Thymus (tissue), 11 donors: ENCODE measurements at regions not wholly inside any gene's neighbourhood (a gene's known extent, or its start where the extent isn't known, plus 50 kb on each side); places are given as distances from the start of the nearest gene placed in this dataset.

Experiments used
- DNase-seq, 9 donors: peaks; one replicate each; pipeline ENCODE4 v3.0.0-alpha.2; 2013; ENCODE audit warnings: low spot score in 9 of 9, low read depth in 6 of 9, missing footprints in 1 of 9
- H3K27ac ChIP-seq, 2 donors: one replicate each; pipeline ENCODE4 v1.5.1; 2013; ENCODE audit warnings: control low read depth in 1 of 2, low read depth in 1 of 2, low read length in 1 of 2, mild to moderate bottlenecking in 1 of 2, moderate library complexity in 1 of 2
- H3K27me3 ChIP-seq, 2 donors: one replicate each; pipeline ENCODE4 v1.5.1; 2013; ENCODE audit warnings: low read length in 1 of 2; ENCODE audit not compliant: control insufficient read depth in 2 of 2, insufficient read depth in 1 of 2
- H3K36me3 ChIP-seq, 2 donors: one replicate each; pipeline ENCODE4 v1.5.1; 2013; ENCODE audit warnings: low read length in 1 of 2, mild to moderate bottlenecking in 1 of 2, moderate library complexity in 1 of 2; ENCODE audit not compliant: control insufficient read depth in 2 of 2, insufficient read depth in 2 of 2
- H3K4me1 ChIP-seq, 2 donors: one replicate each; pipeline ENCODE4 v1.5.1; 2013; ENCODE audit warnings: low read length in 2 of 2; ENCODE audit not compliant: control insufficient read depth in 2 of 2, insufficient read depth in 2 of 2
- H3K4me3 ChIP-seq, 2 donors: one replicate each; pipeline ENCODE4 v1.5.1; 2013; ENCODE audit warnings: low read length in 2 of 2, control low read depth in 1 of 2, mild to moderate bottlenecking in 1 of 2
- H3K9me3 ChIP-seq, 2 donors: one replicate each; pipeline ENCODE4 v1.5.1; 2013; ENCODE audit warnings: low read length in 1 of 2, mild to moderate bottlenecking in 1 of 2; ENCODE audit not compliant: control insufficient read depth in 2 of 2, insufficient read depth in 1 of 2
- WGBS: extraction: QIAGEN DNeasy Blood & Tissue Kit; methylation state at CpG from one replicate; pipeline ENCODE4 v1.1.7; 2013; 5-methylcytosine and 5-hydroxymethylcytosine counted together
- donor health status: healthy.

DNA sequence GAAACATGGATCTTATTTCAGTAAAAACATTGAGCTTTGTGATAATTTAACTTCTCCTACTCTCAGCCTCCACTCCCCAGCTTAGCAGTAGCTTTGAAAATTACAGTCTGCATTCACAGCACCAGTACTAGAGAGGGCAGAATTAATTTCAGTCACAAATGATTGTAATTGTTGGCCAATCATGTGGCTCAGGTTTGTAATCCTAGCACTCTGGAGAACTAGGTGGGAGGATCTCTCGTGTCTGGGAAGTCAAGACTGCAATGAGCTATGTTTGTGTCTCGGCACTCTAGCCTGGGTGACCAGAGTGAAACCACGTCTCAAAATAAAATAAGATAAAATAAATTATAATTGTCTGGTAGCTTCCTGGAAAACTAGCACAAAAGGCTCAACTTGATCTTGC, 620.9 kb downstream of the TNS3 start:
- no peak overlapping the region for H3K27ac ChIP-seq
- no peak for DNase-seq
- WGBS = 54% methylated on average over 3 of the region's 3 CpGs
- no peaks in the 10 kb centered on the region for H3K36me3 ChIP-seq
- H3K27me3 ChIP-seq = no peaks in the 10 kb centered on the region
- no peaks in the 10 kb centered on the region for H3K9me3 ChIP-seq
- H3K4me3 ChIP-seq = no peak overlapping the region
- no peaks in the 10 kb centered on the region for H3K4me1 ChIP-seq

DNA sequence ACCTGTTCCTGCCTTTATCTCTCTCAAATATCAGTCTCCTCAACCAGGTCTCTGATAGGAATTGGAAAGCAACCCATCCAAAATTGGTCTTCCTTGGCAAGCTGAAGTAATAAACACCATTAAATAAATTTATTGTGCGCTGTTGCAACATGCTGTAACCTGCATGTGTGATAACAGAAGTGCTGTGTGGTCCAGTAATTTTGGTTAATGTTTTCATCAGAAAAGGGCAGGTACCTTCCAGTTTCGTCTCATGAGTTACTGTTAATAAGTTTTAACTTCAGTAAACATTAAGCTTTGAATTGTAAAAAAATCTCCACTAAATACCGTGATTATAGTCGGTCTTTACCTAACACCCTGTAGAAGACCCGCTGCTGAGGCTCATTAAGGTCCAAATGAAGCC, 624.7 kb downstream of the TNS3 start:
- no peaks in the 10 kb centered on the region for H3K9me3 ChIP-seq
- no peaks in the 10 kb centered on the region for H3K36me3 ChIP-seq
- WGBS = 90% methylated on average over 5 of the region's 5 CpGs
- H3K27me3 ChIP-seq = no peaks in the 10 kb centered on the region
- no peak for DNase-seq
- H3K4me3 ChIP-seq = no peak overlapping the region
- no peak overlapping the region for H3K27ac ChIP-seq
- no peaks in the 10 kb centered on the region for H3K4me1 ChIP-seq

DNA sequence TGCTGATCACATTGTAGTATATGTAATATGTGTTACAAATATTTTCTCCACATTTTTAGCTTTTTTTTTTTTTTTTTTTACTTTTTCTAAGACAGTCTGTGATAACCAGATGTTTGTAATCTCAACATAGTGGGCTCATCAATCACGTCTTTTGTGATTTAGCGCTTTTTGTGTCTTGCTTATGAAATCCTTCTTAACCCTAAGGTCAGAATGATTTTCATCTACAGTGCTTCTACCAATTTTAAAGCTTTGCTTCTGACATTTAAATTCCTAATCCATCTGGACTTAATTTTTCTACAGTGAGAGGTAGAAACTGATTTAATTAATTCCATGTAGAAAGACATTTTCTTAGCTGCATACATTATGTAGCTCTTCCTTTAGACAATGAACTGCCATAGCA, 626.4 kb downstream of the TNS3 start:
- 96% methylated on average over 2 of the region's 2 CpGs for WGBS
- no peak overlapping the region for H3K4me3 ChIP-seq

DNA sequence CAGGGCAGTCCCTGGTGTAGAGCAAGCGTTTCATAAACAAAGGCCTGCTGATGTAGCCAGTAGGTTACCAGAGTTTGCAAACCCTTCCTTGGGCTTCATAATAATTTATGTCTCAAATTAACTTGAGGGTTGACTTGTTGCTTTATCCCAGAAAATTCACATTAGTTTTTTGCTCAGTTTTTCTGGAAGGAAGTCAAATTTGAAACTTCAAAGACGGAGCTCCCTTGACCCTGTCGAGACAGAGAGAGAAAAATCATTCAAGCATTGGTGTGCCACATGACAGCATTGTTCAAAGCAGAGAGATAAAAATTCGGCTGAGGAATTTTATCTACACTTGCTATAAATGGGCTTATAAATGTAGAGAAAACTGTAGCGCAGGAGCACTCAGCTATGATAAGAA, 627.7 kb downstream of the TNS3 start:
- Histone ChIP-seq H3K4me3 (no peak overlapping the region), H3K27ac (no peak overlapping the region), H3K4me1 (no peaks in the 10 kb centered on the region), H3K9me3 (no peaks in the 10 kb centered on the region), H3K36me3 (no peaks in the 10 kb centered on the region), H3K27me3 (no peaks in the 10 kb centered on the region)
- 71% methylated on average over 5 of the region's 5 CpGs for WGBS
- no peak for DNase-seq

More for the DNA sequence above, 626.4 kb downstream of the TNS3 start:
- Histone ChIP-seq H3K27me3 (no peaks in the 10 kb centered on the region), H3K9me3 (no peaks in the 10 kb centered on the region), H3K36me3 (no peaks in the 10 kb centered on the region), H3K27ac (no peak overlapping the region), H3K4me1 (no peaks in the 10 kb centered on the region)
- DNase-seq = no peak

DNA sequence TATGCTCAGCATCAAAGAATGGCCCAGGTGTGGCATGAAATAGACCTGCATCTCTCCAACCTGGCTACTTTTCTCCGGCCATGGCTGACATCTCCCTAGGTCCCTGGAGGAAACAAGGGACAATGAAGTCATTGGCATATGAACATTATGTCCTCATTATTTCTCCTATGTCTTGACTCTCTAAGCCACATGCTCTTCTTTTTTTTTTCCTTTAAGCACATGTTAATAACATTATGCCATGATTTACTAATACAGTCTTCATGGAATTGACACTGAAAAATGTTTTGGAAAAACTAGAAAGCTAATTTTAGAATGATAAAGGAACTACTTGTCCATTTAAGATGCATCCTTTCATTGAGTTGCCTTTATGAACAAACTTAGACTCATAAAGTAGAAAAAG, 628.9 kb downstream of the TNS3 start:
- Histone ChIP-seq H3K4me1 (no peaks in the 10 kb centered on the region), H3K9me3 (no peaks in the 10 kb centered on the region), H3K27me3 (no peaks in the 10 kb centered on the region), H3K27ac (no peak overlapping the region), H3K4me3 (no peak overlapping the region), H3K36me3 (no peaks in the 10 kb centered on the region)
- DNase-seq = no peak
- WGBS = 97% methylated on average over 1 of the region's 1 CpG

DNA sequence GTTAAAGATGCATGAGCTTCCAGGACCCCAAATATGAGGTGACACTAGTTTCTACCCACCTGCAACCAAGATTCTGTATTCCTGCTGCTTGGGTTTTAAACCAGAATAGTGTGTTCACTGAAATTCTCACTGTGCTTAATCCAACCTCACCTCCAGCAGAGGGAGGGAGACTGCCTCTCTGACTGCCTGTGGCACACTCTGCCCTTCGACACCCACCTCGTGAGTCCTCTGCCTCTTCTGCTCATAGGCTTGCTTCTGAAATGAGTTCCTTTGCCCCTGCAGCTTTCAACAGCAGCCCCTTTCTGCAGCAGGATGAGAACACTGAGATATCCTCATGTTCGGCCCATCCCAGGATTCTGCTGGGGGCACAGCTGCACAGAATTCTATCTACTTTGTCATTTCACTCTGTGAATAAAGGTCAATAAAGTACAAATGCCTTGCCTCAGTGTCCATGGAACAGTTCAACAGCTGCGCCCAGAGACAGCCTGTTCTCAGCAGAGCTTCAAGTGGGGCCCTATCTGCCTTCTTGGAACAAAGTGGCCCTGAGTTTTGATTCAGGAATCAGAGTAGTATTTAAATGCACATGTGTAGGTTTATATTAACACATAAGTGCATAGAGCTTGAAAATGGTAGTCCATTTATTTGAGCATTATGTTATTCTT, 632.5 kb downstream of the TNS3 start:
- Histone ChIP-seq H3K27me3 (no peaks in the 10 kb centered on the region), H3K36me3 (no peaks in the 10 kb centered on the region), H3K9me3 (no peaks in the 10 kb centered on the region), H3K27ac (no peak overlapping the region), H3K4me1 (no peaks in the 10 kb centered on the region), H3K4me3 (no peak overlapping the region)
- DNase-seq = no peak
- 78% methylated on average over 4 of the region's 4 CpGs for WGBS

DNA sequence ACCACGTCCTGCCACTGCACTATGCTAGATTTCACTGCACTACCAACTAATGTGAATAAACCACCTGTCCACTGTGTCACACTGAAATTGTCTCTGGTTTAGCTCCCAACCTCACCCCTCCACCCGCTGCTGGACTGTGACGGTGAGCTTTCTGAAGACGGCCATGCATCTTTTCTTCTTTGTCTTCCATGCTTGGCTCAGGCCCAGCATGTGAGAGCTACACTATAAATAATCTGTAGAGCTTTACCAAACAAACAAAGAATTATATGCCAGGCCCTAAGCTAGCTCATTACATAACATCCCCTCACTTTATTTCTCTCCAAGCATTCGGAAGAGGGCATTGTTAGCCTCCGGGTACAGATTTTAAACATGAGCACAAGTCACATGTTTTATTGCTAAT, 633.2 kb downstream of the TNS3 start:
- 96% methylated on average over 6 of the region's 6 CpGs for WGBS
- no peak for DNase-seq

DNA sequence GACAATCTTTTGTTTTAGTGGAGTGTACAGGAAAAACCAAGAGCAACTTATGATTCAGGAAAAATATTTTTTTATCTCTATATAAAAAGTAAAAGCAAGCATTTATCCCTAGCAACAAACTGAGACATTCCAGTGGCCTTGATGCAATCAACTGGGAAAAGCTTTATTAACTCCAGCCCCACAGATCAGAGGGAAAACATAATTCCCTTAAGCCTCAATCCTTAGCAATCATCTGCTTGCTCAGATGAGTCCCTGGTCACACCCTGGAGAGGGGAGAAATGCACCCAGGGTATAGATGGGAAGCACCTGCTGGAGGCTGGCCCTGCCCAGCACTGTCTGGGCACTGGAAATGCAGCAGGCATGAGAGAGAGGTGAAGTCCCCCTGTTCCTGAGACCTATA, 636.6 kb downstream of the TNS3 start:
- H3K27me3 ChIP-seq = no peaks in the 10 kb centered on the region
- H3K4me3 ChIP-seq = no peak overlapping the region
- no peaks in the 10 kb centered on the region for H3K36me3 ChIP-seq
- H3K4me1 ChIP-seq = no peaks in the 10 kb centered on the region
- no peaks in the 10 kb centered on the region for H3K9me3 ChIP-seq
- no peak overlapping the region for H3K27ac ChIP-seq
- no peak for DNase-seq

More for the DNA sequence above, 633.2 kb downstream of the TNS3 start:
- H3K27me3 ChIP-seq = no peaks in the 10 kb centered on the region
- no peaks in the 10 kb centered on the region for H3K36me3 ChIP-seq
- H3K4me3 ChIP-seq = no peak overlapping the region
- no peaks in the 10 kb centered on the region for H3K9me3 ChIP-seq
- H3K4me1 ChIP-seq = no peaks in the 10 kb centered on the region
- H3K27ac ChIP-seq = no peak overlapping the region

DNA sequence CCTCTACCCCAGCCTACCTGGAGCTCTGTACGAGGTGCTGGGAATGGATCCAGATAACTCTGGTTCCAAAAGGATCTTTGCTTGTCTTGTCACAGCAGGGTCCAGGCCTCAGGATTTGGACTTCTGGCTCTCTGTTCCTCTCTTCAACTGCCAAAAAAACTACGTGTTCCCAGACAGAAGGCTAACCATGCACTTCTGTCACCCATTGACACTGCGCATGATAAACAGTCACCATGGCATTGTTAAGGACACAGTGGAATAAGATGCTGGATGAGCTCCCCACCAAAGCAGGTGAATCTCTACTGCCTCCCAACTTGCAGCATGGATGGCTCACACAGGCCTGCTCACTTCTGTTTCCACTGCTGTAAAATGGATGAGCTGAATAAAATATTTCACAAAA, 637.9 kb downstream of the TNS3 start:
- Histone ChIP-seq H3K36me3 (no peaks in the 10 kb centered on the region), H3K9me3 (no peaks in the 10 kb centered on the region), H3K27me3 (no peaks in the 10 kb centered on the region), H3K4me1 (no peaks in the 10 kb centered on the region), H3K4me3 (no peak overlapping the region), H3K27ac (no peak overlapping the region)
- DNase-seq = no peak
- 88% methylated on average over 3 of the region's 3 CpGs for WGBS

DNA sequence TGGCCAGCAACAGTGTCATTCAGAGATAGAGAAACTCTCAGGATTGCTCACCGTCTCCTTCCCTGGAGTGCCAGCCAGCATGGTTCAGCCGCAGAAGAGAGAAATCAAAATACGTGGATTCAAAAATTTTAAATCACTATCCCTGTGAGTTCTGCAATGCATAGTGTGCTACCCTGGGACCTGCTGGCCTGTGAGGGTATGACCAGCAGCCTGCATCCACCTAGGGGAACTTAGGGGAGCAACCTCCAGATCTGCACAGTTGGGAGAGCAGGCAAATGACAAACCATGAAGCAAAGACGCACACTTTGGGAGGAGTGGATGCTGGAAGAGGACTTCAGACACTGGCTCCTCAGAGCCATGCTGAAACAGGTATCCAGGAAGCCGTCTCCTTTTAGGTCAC, 639.3 kb downstream of the TNS3 start:
- WGBS = 88% methylated on average over 5 of the region's 5 CpGs

More for the DNA sequence above, 639.3 kb downstream of the TNS3 start:
- H3K27ac ChIP-seq = no peak overlapping the region
- no peaks in the 10 kb centered on the region for H3K36me3 ChIP-seq
- no peak for DNase-seq
- no peaks in the 10 kb centered on the region for H3K9me3 ChIP-seq
- no peak overlapping the region for H3K4me3 ChIP-seq
- H3K4me1 ChIP-seq = no peaks in the 10 kb centered on the region
- no peaks in the 10 kb centered on the region for H3K27me3 ChIP-seq
